Right lobe of liver (tissue), 4 donors: ENCODE measurements at regions not wholly inside any gene's neighbourhood (a gene's known extent, or its start where the extent isn't known, plus 50 kb on each side); places are given as distances from the start of the nearest gene placed in this dataset.

Experiments used
- POLR2A ChIP-seq: fragments of 450-650 bp; IDR thresholded peaks from one replicate; pipeline ENCODE4 v1.6.1; 2017; ENCODE audit warnings: antibody characterized with exemption, mild to moderate bottlenecking
- TF ChIP-seq, protein P1 (sequence below), 4 donors: fragments of 200-600 bp in 3 of 4; fragments of 450-650 bp in 1 of 4; IDR thresholded peaks; one replicate each; pipeline versions ENCODE4 v1.5.1 to v1.8.0; 2016 to 2022; ENCODE audit warnings: antibody characterized with exemption in 4 of 4, mild to moderate bottlenecking in 2 of 4
- donor health status: DM: no; HTN: no; CAD: no.
- donor health status: DM: no; HTN: no; CAD: no.
- donor health status: DM: no; HTN: yes; CAD: no.

DNA sequence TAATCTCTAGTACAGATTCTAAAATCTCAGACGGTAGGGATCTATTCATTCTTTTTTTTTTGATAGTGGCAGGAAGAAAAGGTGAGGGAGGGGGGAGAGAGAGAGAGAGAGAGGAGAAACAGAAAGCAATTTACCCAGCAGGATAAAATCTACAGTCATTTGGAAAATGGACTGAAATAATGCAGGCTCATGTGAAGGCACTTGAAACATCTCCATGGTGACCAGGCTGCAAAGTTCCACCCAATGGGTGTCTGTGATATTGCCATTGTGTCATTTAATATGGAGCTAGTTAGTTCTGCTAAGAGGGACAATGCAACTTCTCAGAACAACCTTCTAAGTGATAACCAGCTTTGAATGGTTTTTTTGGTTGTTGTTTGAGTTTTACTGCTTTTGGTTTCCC, 165.2 kb upstream of the RAG2 start:
- TF ChIP-seq POLR2A: no peak
- TF ChIP-seq, protein P1, sequence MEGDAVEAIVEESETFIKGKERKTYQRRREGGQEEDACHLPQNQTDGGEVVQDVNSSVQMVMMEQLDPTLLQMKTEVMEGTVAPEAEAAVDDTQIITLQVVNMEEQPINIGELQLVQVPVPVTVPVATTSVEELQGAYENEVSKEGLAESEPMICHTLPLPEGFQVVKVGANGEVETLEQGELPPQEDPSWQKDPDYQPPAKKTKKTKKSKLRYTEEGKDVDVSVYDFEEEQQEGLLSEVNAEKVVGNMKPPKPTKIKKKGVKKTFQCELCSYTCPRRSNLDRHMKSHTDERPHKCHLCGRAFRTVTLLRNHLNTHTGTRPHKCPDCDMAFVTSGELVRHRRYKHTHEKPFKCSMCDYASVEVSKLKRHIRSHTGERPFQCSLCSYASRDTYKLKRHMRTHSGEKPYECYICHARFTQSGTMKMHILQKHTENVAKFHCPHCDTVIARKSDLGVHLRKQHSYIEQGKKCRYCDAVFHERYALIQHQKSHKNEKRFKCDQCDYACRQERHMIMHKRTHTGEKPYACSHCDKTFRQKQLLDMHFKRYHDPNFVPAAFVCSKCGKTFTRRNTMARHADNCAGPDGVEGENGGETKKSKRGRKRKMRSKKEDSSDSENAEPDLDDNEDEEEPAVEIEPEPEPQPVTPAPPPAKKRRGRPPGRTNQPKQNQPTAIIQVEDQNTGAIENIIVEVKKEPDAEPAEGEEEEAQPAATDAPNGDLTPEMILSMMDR (IDR thresholded peaks at IDR 0.05): no peak
